Hepatocyte (in vitro differentiated cells): ENCODE measurements at regions not wholly inside any gene's neighbourhood (a gene's known extent, or its start where the extent isn't known, plus 50 kb on each side); places are given as distances from the start of the nearest gene placed in this dataset.

Source experiments
- DNase-seq: peaks from one replicate; pipeline ENCODE4 v3.0.0-alpha.2; 2016; ENCODE audit warnings: low spot score
- H2AFZ ChIP-seq: fragments of 200-600 bp; sonication (generic); 2 replicates; pipeline ENCODE4 v1.6.0; 2016; ENCODE audit warnings: antibody characterized with exemption, mild to moderate bottlenecking
- H3K27ac ChIP-seq: fragments of 200-600 bp; sonication (generic); 2 replicates; pipeline ENCODE4 v1.5.1; 2016; ENCODE audit warnings: mild to moderate bottlenecking
- H3K27me3 ChIP-seq: fragments of 200-600 bp; sonication (generic); 2 replicates; pipeline ENCODE4 v1.6.1; 2016
- H3K36me3 ChIP-seq: fragments of 200-600 bp; sonication (generic); replicated peaks from 2 replicates; pipeline ENCODE4 v1.5.1; 2016; ENCODE audit warnings: low read depth; ENCODE audit not compliant: insufficient read depth
- H3K4me1 ChIP-seq: fragments of 200-600 bp; sonication (generic); 2 replicates; pipeline ENCODE4 v1.5.1; 2016; ENCODE audit warnings: mild to moderate bottlenecking, moderate library complexity; ENCODE audit not compliant: insufficient read depth
- H3K4me2 ChIP-seq: fragments of 200-600 bp; sonication (generic); 2 replicates; pipeline ENCODE4 v1.6.0; 2016
- H3K4me3 ChIP-seq: fragments of 200-600 bp; sonication (generic); 2 replicates; pipeline ENCODE4 v1.5.1; 2016; ENCODE audit warnings: mild to moderate bottlenecking
- H3K79me2 ChIP-seq: fragments of 200-600 bp; sonication (generic); 2 replicates; pipeline ENCODE4 v1.6.0; 2017; ENCODE audit warnings: mild to moderate bottlenecking
- H3K9me2 ChIP-seq: fragments of 200-600 bp; sonication (generic); replicated peaks from 2 replicates; pipeline ENCODE4 v1.6.0; 2017; ENCODE audit warnings: mild to moderate bottlenecking; ENCODE audit not compliant: insufficient read depth
- H3K9me3 ChIP-seq: fragments of 200-600 bp; sonication (generic); 2 replicates; pipeline ENCODE4 v1.5.1; 2016; ENCODE audit warnings: low read depth, mild to moderate bottlenecking
- H4K20me1 ChIP-seq: fragments of 200-600 bp; sonication (generic); 2 replicates; pipeline ENCODE4 v1.6.0; 2016; ENCODE audit warnings: mild to moderate bottlenecking; ENCODE audit not compliant: insufficient read depth, poor library complexity, severe bottlenecking
- EZH2 ChIP-seq: fragments of 200-600 bp; sonication (generic); IDR thresholded peaks from 2 replicates; pipeline ENCODE4 v1.6.1; 2016; ENCODE audit warnings: antibody characterized with exemption, mild to moderate bottlenecking, borderline replicate concordance
- EZH2phosphoT487 ChIP-seq: fragments of 200-600 bp; sonication (generic); IDR thresholded peaks from one replicate; pipeline ENCODE4 v1.6.1; 2018; ENCODE audit warnings: antibody characterized with exemption, mild to moderate bottlenecking, low read depth, moderate library complexity; ENCODE audit not compliant: unreplicated experiment, severe bottlenecking
- WGBS: methylation state at CpG from one replicate; pipeline ENCODE4 v1.1.6; 2016; ENCODE audit warnings: low lambda C conversion rate; ENCODE audit errors: missing lambda C conversion rate; 5-methylcytosine and 5-hydroxymethylcytosine counted together
- TF ChIP-seq, protein P1 (sequence below): fragments of 200-600 bp; sonication (generic); IDR thresholded peaks from 2 replicates; pipeline ENCODE4 v1.5.1; 2016; ENCODE audit warnings: antibody characterized with exemption, mild to moderate bottlenecking; ENCODE audit not compliant: poor library complexity

DNA sequence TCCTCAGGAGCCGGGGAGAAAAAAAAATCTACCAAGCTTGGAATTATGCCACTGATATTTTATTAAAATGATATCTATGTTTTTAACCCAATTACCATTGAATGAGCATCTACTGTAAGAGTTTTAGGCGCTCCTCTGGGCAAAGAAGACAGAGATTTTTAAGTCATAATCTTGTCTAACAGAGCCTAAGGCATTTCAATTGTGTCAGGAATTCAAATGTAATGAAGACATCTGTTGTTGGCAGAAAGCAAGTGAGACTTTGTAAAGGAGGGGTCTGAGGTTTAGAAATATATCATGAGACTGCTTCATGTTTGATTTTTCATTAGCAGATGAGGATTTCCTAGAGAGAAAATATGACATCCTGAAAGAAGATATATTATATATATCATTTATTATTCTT is 1158.1 kb downstream of the FSTL5 start:
- WGBS, result 80% methylated on average over 2 of the region's 2 CpGs
- Histone ChIP-seq H3K4me2 (no peak overlapping the region), H2AFZ (no peak overlapping the region), H3K4me1 (no peaks in the 10 kb centered on the region), H3K4me3 (no peak overlapping the region), H4K20me1 (no peaks in the 10 kb centered on the region), H3K27me3 (no peaks in the 10 kb centered on the region), H3K9me3 (no peaks in the 10 kb centered on the region), H3K9me2 (no peaks in the 10 kb centered on the region), H3K36me3 (no peaks in the 10 kb centered on the region), H3K79me2 (no peaks in the 10 kb centered on the region), H3K27ac (no peak overlapping the region)
- TF ChIP-seq, protein P1, sequence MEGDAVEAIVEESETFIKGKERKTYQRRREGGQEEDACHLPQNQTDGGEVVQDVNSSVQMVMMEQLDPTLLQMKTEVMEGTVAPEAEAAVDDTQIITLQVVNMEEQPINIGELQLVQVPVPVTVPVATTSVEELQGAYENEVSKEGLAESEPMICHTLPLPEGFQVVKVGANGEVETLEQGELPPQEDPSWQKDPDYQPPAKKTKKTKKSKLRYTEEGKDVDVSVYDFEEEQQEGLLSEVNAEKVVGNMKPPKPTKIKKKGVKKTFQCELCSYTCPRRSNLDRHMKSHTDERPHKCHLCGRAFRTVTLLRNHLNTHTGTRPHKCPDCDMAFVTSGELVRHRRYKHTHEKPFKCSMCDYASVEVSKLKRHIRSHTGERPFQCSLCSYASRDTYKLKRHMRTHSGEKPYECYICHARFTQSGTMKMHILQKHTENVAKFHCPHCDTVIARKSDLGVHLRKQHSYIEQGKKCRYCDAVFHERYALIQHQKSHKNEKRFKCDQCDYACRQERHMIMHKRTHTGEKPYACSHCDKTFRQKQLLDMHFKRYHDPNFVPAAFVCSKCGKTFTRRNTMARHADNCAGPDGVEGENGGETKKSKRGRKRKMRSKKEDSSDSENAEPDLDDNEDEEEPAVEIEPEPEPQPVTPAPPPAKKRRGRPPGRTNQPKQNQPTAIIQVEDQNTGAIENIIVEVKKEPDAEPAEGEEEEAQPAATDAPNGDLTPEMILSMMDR, result no peak
- TF ChIP-seq EZH2phosphoT487 (no peak), EZH2 (no peak)
- DNase-seq, result no peak

DNA sequence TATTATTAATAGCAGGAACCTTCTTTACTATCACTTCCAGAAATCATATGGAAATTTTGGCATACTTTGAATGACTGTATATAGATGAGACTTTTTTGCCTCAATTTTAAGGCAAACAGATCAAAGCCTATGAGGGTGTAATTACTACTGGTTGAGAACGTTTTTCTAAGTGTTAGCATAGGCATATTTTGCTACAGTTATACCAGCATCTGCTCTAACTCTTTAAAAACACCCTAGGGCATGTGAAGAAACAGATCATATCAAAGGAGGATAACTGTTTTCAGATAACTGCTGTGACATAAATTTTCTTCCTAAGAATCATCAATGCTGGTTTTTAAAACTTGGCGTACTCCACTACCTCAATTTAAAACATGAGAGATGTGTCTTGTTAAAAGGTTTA is 1155.3 kb downstream of the FSTL5 start:
- Histone ChIP-seq H3K4me3 (no peak overlapping the region), H3K36me3 (no peaks in the 10 kb centered on the region), H3K9me2 (no peaks in the 10 kb centered on the region), H3K27ac (no peak overlapping the region), H2AFZ (no peak overlapping the region), H3K79me2 (no peaks in the 10 kb centered on the region), H3K9me3 (no peaks in the 10 kb centered on the region), H4K20me1 (no peaks in the 10 kb centered on the region), H3K4me2 (no peak overlapping the region), H3K27me3 (no peaks in the 10 kb centered on the region), H3K4me1 (no peaks in the 10 kb centered on the region)
- no peak for TF ChIP-seq EZH2
- TF ChIP-seq, protein P1, result no peak
- no peak for TF ChIP-seq EZH2phosphoT487
- no peak for DNase-seq
- WGBS, result 48% methylated on average over 2 of the region's 2 CpGs

DNA sequence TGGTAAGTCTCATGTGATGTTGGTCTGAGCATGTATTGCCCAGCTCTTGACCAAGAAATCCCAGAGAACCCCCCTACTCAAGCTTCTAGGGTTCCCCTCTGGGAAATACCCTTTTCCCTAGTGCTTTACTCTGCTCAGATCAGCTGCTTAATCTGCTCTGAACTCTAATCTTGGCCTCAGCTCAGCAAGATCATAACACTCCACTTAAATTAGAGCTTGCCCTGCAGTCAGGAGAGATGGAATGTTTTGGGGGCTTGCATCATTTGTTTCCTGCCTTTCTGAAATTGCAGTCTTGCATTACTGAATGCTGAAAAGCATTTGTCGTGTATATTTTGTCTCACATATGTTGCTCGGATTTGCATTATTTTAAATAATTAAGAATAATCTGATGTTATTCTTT is 1153.6 kb downstream of the FSTL5 start:
- Histone ChIP-seq H3K4me1 (no peaks in the 10 kb centered on the region), H2AFZ (no peak overlapping the region), H3K9me2 (no peaks in the 10 kb centered on the region), H3K79me2 (no peaks in the 10 kb centered on the region), H3K27me3 (no peaks in the 10 kb centered on the region), H3K36me3 (no peaks in the 10 kb centered on the region), H3K4me3 (no peak overlapping the region), H3K27ac (no peak overlapping the region), H4K20me1 (no peaks in the 10 kb centered on the region), H3K9me3 (no peaks in the 10 kb centered on the region), H3K4me2 (no peak overlapping the region)
- WGBS, result 95% methylated on average over 2 of the region's 2 CpGs
- TF ChIP-seq, protein P1, result no peak
- TF ChIP-seq EZH2phosphoT487, result no peak
- TF ChIP-seq EZH2, result no peak
- no peak for DNase-seq
